Frontal cortex (tissue), 3 donors: ENCODE measurements at regions not wholly inside any gene's neighbourhood (a gene's known extent, or its start where the extent isn't known, plus 50 kb on each side); places are given as distances from the start of the nearest gene placed in this dataset.
"Not testable (repeated sequence)": the region's sequence is repeated elsewhere in the genome, so short reads cannot be mapped to it uniquely, and the experiment has no call there.

Experiments used
- DNase-seq, 2 donors: peaks; one replicate each; pipeline ENCODE4 v3.0.0; 2012; ENCODE audit warnings: low spot score in 2 of 2
- FAIRE-seq: peaks from 2 replicates; lab custom pipeline; 2012; peaks lifted over from hg19 to GRCh38; lab: Jason Lieb, UNC
- donor health status: control.
- donor health status: control.
- donor health status: control.

DNA sequence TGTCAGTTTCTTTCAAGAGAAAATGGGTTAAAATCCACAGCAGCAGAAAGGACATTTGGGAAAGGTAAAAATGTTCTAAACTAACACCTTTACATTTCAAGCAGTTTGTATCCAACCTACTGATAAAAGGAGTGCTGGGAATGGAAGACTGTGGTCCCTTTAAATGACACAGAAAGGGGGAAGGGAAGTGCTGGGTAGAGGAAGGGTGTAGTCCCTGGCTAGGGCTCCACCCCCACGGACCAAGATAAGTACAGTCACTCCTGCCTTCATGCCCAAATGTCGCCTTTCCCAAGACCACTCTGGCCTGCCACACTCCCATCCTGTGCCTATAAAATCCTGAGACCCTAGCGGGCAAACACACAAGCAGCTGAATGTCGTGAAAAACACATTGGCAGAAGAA lies 350.9 kb upstream of the POU1F1 start:
- DNase-seq, result no peak
- FAIRE-seq, result no peak

DNA sequence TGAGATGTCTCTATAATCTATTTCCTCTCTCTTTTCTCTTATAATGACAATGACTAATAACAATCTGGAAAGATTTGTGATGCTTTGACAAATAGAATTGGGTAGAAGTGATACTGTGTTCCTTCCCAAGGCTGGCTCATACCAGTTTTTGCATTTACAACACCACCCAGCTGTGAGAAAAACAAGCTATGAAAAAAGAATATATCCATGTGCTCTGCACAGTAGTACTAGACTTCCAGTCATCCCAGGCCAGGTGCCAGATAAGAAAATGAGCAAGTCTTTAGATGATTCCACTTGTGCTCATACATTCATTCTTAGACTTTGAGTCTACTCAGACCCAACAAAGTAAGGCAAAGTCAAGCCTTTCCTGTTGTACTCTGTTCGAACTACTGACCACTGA lies 350.2 kb upstream of the POU1F1 start:
- DNase-seq (no peak), FAIRE-seq (no peak)

DNA sequence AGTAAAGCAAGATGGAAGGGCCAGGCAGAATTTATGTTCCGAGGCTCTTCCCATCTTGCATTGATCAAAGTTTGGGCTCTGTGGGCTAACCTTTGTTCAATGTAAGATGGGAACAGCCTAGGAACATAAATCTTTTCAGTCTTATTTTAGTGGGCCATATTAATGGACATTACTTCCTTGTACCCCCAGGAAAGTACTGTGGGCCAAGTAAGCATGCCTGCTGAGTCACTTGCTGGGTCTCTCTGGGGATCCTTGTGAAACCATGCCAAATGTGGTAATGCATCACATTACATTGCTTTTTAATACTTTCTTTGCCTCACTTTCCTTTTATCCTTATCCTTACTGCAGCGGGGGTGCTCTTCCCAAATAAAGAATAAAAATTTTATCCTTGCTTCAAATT lies 349.5 kb upstream of the POU1F1 start:
- FAIRE-seq (no peak), DNase-seq (no peak)

DNA sequence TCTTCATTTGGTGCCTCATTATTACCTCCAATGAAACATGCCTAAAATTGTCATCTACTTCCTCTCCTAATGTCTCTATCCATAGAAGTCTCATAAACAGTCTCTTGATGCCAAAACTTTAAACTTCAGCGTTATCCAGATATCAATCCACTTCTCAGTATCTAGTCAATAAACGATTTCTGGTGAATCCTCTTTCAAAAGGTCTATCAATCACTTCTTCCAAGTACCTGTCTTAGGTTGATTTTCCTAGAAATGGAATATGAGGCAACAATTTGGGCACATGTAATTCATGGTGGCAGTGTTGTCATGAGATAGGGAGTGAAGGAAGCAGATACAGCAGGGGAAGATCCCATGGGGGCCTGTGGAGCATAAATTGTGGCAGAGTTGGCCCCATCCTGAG lies 348.5 kb upstream of the POU1F1 start:
- DNase-seq (no peak), FAIRE-seq (no peak)

DNA sequence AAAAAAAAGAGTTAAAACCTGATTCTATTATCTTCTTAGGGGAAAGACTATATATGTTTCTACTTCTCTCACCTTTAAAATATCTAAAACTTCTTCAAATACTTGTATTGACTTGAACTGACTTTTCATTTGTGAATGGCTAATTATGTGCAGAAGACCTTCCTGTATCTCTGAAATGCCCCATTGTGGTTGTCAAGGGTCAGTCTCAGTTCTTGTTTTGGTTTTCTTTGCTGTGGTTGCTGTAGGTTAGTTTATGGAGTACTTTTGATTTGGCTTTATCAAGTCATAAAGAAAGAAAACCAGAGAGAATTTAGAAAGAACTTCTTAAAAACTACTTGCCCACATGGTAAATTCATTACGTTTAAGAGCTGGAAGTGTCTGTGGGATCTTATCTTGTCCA lies 345.3 kb upstream of the POU1F1 start:
- no peak for DNase-seq
- FAIRE-seq, result no peak

DNA sequence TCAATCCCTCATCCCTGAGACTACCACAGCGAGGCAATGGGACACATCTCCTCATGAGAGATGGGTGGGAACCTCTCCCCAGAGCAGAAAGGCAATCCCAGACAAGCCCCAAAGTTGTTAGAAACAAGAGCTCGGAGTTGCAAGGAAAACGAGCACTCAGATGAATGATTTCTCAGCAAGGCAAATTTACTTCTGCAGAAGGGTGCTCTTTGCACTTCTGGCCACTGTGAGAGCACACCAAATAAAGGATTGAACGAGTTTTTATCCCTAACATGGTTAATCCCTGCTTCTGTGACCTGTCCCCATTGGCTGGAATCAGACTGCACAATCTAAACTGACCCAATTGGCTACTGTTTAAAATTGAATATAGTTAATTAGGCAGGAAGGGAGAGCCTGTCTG lies 339.1 kb upstream of the POU1F1 start:
- DNase-seq, result no peak
- no peak for FAIRE-seq

DNA sequence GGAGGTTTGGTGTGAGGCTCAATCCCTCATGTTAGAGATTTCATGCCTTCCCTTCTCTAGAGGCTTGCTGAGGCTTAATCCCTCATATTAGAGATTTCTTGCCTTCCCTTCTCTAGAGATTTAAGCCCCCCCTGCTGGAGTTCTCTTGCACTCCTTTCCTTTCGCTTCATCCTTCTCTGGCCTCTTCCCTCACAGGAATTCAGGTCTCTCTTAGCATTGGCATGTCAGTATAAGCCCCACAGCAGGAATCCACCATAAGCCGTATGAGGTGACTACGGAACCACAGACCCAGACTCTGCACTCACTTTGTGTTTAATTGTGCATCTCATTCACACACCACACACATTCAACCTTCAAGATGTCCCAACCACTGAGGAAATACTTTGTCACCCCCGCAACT lies 338.6 kb upstream of the POU1F1 start:
- no peak for DNase-seq
- FAIRE-seq, result no peak

DNA sequence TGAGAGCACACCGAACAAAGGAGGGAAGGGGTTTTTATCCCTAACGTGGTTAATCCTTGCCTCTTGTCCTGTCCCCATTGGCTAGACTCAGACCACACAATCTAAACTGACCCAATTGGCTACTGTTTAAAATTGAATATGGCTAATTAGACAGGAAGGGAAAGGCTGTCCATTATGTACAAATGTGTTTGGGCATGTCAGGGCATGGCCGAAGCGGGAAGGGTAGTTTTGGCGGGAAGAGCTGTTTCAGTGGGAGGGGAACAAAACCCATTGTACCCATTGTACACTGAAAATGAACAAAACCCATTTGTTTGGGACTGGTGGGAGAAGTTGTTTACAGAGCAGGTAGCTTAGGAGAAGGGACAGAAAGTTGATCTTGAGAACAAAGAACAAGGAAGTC lies 330.9 kb upstream of the POU1F1 start:
- DNase-seq, result no peak
- no peak for FAIRE-seq

DNA sequence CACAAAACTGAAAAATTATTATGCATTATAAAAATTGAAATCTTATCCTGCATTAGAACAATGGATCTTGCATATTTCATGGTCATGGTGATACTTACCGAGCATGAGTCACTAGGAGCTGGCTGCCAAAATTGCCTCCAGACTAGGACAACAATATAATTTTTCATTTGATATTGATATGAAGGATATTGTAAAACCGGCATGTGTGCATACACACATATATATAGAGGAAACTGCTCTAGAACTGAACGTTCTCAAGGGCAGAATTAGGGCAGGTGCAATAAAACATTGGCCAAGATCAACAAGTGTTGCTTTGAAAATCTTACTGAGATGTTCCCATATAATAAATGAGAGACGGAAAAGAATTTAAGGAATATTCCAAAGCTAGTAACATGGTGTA lies 319.4 kb upstream of the POU1F1 start:
- DNase-seq (no peak), FAIRE-seq (no peak)

DNA sequence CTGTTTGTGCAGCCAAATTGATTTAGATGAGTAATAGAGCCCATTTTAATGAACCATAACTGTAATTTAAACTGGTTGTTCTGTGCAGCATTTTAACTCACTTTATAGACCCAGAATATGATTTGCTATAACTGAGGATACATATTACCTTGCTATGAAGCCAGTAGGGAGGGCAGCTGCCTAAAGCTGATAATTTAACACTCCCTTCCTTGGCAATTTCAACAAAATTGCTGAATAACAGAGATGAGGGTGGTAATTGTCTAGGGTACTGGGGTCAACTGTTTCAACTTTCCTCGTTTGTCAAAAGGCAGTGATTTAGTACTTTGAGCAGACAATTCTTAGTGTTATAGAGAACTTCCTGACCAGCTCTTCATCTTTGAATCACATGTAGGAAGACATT lies 304.9 kb upstream of the POU1F1 start:
- no peak for DNase-seq
- FAIRE-seq, result no peak

DNA sequence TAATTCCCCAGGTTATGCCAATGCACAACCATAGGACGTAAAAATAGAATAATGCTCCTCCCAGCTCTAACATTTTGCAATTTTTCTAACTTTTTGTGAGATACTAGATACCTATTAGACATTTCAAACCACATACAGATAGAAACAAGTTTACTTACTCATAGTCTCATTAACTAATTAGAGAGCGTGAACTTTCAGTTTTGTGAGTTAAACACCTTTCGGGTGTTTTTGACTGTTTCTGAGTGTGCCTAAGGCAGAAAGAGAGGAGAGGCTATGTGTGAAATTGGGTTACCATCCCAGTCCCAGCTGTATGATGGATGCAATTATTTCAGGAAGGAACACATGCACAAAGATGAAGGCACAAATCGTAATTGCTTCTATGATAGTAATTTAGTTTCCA lies 300.4 kb upstream of the POU1F1 start:
- DNase-seq, result no peak
- no peak for FAIRE-seq

DNA sequence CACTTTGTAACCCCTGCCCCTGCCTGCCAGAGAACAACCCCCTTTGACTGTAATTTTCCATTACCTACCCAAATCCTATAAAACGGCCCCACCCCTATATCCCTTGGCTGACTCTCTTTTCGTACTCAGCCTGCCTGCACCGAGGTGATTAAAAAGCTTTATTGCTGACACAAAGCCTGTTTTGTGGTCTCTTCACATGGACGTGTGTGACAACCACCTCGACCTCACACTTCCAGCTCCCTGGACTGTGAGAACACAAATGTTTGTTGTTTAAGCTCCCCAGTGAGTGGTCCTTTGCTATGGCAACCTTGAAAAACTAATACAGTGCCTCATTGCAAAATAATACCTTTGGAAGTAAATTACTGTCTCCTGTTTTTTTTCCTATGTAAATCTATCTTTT lies 299.2 kb upstream of the POU1F1 start:
- no peak for DNase-seq

DNA sequence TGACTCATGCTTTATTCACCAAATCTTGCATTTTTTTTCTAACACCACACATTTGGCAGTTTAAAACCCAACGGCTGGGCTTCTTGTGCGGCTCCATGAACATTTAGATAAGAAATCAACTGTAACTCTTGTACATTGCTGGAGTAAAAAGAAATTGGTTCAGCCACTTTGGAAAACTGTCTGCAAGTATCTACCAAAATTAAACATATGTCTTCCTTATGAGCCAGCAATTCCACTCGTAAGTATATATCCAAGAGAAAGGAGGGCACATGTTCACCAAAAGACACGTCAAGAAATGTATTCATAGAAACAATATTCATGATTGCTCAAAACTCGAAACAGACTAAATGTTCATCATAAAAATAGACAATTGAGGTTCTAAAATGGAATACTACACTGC lies 291.9 kb upstream of the POU1F1 start:
- no peak for FAIRE-seq
- DNase-seq, result no peak

More for the DNA sequence above, 299.2 kb upstream of the POU1F1 start:
- FAIRE-seq, result no peak

DNA sequence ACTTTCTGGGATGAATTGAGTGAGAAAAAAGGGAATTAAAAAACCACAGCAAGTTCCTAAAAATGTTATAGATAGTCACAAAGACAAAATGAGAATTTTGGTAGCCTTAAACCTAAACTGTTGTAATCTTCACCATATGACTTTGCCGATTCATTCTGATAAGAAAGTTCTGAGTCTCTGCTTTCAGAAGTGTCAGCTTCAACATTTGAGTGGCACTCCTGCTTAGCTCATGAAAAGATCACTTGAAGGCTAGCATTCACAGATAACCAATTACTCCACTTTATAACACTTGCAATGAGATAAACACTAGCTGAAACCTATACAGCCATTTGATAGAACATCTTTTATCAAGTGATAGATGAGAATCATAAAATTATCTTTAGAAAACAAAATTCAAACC lies 288.1 kb upstream of the POU1F1 start:
- DNase-seq, result no peak
- no peak for FAIRE-seq

DNA sequence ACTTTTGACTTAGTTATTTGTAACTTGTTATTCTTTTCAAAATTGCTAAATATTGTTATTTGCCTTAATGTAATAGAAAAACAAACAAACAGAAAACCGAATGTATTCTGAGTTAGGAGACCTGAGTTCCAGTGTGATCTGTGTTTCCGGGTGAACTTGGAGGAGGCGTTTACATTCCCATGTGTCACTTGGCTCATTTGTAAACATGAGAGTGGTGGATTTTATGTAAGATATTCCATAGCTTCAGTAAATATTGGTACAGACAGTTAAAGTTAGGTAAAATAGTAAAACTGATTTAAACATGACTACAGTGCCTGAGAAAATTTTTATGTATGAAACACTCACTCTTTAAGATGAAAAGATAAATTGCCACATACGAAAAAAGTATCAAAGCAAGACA lies 287.3 kb upstream of the POU1F1 start:
- DNase-seq (no peak), FAIRE-seq (no peak)

DNA sequence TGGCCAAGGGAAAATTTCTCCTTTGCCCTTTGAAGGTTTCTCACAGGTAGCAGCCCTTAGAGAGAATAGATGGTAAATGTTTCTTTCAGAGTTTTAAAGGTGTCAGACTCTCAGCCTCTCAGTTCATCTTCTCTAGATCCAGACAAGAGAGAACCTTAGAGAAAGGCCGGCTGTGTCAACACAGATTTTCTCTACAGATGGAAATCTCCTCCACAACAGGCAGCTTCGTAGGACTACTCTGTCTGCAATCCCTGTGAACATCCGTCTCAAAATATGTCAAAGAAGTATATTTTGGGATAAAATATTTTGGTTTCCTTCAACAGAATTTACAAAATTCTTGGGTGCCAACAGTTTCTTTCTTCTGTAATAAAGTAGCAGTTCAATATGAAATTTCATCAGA lies 282.1 kb upstream of the POU1F1 start:
- FAIRE-seq, result no peak
- no peak for DNase-seq

DNA sequence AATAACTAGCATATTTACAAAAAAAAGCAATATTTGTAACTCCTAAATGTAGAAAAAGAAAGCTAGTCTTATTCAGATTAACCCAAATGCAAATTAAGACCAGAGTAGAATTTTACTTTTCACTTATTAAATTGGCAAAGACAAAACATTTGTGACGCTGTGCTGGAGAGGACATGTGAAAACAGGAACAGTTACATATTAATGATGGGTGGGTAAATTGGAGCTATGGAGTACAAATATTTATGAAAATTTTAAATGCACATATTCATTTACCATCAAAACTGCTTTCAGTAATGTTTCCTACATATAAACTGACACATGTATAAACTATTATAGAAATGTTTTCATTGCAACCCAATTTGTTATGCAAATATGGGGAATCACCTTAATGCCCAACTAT lies 278.9 kb upstream of the POU1F1 start:
- no peak for FAIRE-seq

DNA sequence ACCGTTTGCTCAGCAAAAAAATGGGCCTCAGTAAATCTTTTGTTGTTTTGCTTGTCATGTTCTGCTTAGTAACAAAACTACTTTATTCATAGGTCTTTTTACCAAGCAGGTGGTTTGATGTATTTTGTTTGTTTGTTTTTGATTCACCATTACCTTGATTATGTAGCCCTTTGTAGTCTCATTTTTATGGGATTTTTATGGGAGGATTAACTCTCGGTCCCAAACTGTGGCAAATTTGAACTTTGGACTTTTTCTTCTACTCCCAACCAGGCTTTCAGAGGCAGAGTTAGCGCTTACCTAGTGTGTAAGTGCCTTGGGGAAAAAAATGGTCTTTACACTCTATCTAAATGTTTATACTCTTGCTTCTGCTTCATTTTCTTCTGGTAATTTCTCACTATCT lies 276.7 kb upstream of the POU1F1 start:
- no peak for FAIRE-seq
- no peak for DNase-seq

More for the DNA sequence above, 278.9 kb upstream of the POU1F1 start:
- DNase-seq, result no peak

DNA sequence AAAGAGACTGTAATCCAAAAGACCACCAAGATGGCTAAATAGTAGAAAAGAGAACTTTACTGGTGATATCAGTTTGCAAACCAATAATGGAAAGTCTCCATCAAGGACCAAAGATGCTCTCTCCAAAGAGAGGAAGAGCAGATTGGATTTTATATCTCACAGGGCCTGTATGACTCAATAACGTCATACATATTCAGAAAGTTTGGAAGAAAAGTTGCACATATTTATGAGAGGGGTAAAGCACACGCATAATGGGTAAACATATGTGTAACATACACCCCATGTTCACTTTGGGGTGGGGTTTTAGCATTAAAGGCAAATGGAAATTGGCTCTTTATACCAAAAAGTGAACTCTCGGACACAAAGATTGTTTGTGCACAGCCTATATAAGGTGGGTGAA lies 274.5 kb upstream of the POU1F1 start:
- DNase-seq (no peak), FAIRE-seq (no peak)

DNA sequence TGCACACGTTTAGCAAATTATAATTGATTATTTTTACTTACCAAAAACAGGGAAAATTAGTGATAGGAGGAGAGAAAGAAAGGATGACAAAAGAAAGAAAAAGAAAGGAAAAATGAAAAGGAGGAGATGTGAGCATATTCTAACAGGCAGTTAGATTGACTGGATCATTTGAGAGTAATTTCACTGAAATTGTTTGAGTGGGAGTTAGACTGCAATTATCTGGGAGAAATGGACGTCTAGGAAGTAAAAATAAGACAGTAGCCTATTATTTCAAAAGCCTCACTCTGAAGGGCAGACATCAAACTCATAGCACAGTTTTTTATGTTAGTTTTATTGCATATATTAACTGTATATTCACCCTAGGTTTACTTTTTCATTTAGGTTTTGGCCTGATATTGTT lies 272.8 kb upstream of the POU1F1 start:
- DNase-seq, result no peak
- FAIRE-seq, result no peak

DNA sequence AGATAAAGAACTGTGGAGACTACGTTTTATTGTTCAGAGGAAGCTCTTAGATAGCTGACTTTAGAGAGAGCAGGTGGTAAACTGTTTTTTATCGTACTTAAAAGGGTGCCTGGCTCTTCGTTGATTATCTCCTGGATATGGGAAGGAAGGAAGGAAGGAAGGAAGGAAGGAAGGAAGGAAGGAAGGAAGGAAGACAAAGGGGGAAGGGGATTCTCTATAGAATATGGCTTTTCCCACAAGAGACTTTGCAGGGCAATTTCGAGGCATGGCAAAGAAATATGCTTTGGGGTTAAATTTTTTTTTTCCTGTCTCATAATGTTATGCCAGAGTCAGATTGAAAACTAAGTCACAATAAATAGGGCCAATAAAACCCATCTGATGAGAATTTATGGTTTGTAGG lies 271.9 kb upstream of the POU1F1 start:
- FAIRE-seq (no peak), DNase-seq (no peak)

DNA sequence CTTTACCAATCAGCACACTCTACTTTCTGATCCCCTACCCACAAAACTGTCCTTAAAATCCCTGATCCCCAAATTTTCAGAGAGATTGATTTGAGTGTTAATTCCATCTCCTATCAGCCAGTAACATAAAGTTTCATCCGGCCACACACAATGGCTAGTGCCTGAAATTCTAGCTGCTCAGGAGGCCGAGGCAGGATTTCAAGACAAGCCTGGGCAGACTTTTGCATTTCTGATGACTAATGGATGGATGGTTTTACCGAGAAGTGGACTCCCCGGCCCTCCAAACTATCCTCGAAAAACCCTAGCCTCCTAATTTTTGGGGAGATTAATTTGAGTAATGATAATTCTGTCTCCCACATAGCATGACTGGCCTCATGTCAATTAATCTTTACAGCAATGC lies 269.8 kb upstream of the POU1F1 start:
- FAIRE-seq (no peak), DNase-seq (no peak)

DNA sequence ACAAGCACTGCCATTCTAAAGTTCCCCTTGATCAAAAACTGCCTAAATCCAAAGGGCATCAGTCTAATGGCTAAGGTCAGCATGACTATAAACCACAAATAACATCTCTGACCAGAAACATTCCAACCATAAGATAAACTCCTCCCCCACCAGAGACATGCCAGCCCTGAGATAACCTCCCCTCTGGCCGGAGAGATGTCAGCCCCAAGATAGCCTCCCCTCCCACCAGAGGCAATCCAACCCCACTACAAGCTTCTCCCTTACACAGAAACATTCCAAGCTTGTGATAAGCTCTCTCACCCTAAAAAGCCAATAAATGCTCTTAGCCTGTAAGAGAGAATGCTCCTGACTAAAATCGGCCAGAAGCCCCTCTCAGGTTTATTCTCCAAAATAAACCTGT lies 267.0 kb upstream of the POU1F1 start:
- FAIRE-seq, DNase-seq: not testable (repeated sequence)
